GM12872 (cell line): ENCODE measurements at regions not wholly inside any gene's neighbourhood (a gene's known extent, or its start where the extent isn't known, plus 50 kb on each side); places are given as distances from the start of the nearest gene placed in this dataset.

Experiments
- TF ChIP-seq, protein P1 (sequence below): IDR thresholded peaks from 3 replicates; pipeline ENCODE4 v1.5.1; 2011; ENCODE audit warnings: low read depth, mild to moderate bottlenecking, low read length, moderate library complexity; ENCODE audit not compliant: insufficient read depth

DNA sequence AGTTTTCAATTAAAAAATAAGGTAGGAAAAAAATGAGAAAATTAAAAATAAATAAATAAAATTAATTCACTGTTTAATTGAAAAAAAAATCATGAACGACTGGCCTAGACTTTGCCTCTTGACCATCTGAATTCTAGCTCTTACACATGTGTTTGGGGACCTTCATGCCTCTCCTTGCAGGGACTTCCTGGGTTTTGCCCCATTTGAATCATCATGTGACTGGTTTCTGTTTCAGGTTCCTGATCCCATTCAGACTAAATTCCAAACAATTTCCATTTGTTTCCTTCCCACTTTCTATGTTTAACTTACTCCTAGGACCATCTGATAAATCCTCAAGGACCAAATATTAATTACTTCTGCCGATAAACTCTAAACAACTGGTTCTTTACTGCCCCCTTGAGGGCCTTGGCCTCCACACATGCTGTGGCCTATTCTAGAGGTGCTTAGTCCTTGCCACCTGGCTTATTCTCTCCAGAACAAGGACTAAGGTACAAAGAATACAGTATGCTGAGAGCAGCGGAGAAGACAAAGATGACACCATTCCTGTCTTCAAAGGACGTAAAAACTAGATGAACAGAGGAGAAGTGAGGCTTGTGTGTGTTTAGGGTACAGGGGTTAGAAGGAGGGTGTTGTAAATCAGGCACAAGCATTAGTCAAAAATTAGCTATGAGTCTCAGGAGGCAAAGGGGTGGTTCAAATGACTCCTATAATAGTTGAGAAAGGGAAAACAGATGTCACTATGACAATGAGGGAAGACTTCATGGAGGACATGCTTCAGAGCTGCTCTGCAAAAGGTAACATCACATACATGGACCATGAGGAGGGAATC is 125.8 kb upstream of the AVPR1A start:
- TF ChIP-seq, protein P1, sequence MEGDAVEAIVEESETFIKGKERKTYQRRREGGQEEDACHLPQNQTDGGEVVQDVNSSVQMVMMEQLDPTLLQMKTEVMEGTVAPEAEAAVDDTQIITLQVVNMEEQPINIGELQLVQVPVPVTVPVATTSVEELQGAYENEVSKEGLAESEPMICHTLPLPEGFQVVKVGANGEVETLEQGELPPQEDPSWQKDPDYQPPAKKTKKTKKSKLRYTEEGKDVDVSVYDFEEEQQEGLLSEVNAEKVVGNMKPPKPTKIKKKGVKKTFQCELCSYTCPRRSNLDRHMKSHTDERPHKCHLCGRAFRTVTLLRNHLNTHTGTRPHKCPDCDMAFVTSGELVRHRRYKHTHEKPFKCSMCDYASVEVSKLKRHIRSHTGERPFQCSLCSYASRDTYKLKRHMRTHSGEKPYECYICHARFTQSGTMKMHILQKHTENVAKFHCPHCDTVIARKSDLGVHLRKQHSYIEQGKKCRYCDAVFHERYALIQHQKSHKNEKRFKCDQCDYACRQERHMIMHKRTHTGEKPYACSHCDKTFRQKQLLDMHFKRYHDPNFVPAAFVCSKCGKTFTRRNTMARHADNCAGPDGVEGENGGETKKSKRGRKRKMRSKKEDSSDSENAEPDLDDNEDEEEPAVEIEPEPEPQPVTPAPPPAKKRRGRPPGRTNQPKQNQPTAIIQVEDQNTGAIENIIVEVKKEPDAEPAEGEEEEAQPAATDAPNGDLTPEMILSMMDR: peak; percentile 62

DNA sequence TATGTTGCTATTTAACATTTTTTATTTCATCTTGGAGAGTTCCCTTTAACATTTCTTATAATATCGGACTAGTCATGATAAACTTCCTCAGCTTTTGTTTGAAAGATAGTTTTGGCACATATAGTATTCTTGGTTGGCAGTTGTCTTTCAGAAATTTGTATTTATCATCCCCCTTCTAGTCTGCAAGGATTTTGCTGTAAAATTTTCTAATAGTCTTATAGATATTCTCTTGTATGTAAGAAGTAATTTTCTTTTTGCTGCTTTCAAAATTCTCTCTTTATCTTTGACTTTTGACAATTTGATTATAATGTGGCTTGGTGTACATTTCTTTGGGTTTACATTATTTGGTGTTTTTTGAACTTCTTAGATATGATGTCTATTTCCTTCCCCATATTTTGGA is 116.0 kb upstream of the AVPR1A start:
- TF ChIP-seq, protein P1: no peak

DNA sequence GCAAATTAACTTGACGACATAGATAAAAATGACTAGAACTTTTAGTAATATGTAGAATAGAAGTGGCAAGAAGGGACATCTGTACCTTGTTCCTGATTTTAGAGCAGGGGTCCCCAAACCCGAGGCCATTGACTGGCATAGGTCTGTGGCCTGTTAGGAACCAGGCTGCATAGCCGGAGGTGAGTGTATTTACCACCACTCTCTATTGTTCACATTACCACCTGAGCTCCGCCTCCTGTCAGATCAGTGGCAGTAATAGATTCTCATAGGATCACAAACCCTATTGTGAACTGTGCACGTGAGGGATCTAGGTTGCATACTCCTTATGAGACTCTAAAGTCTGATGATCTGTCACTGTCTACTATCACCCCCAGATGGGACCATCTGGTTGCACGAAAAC is 113.6 kb upstream of the AVPR1A start:
- TF ChIP-seq, protein P1: no peak

DNA sequence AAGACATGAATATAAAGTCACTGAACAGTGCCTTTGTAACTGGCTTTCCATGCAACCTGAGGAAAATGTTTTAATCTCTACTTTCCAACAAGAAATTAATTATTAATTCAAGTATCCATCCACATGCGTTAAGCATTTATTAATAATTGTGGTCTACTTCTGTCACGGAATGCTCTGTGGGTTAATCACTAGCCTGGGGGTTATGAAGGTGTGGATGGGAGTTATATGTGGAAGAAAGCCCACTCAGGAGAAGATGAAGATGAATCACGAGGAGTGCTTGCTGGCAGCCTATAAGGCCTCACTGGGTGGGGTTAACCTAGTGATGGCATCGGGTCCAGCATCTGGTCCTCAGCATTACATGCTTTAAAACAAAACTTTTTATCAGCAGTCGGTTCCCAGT is 99.5 kb upstream of the AVPR1A start:
- TF ChIP-seq, protein P1: no peak

DNA sequence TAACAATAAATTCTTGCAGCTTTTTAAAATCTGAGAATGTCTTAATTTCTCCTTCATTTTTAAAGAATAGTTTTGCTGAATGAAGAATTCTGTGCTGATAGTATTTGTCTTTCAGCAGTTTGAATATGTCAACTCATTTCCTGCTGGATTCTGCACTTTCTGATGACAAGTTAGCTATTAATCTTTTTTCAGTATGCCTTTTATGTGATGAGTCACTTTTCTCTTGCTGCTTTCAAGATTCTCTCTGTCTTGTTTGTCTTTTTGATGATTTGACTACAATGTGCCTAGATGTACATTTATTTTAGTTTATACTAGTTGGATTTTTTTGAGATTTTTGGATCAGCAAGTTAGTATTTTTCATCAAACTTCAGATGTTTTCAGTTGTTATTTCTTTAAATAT is 87.9 kb upstream of the AVPR1A start:
- TF ChIP-seq, protein P1: no peak

DNA sequence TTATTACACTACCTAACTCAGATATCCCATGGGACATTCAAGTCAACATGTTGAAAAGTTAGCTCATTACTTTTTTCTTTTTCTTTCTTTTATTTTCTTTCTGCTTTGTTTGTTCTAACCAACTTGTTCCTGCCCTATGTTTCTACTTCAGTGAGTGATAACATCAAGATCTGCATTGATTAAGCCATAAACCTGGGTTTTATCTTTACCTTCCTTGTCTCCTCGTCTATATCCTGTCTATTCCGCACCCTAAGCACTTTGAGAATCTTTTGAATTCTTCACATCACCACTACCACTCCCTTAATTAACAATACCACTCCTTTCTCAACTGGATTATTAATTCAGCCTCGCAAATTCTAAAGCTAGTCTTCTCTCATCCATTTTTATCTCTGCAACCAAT is 81.9 kb upstream of the AVPR1A start:
- TF ChIP-seq, protein P1: no peak

DNA sequence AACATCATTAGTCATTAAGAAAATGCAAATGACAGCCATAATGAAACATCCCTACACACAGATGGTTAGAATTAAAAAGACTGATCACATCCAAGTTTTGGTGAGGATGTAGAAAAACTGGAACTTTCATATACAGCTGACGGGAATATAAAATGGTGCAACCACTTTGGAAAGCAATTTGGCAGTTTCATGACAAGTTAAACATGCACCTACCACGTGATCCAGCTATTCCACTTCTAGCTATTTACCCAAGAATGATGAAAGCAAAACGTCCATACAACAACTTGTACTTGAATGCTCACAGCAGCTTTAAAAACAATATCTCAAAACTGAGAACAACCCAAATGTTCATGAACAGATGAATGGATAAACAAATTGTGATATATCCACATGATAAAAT is 77.9 kb upstream of the AVPR1A start:
- TF ChIP-seq, protein P1: no peak
